ENCODE measurements at regions not wholly inside any gene's neighbourhood (a gene's known extent, or its start where the extent isn't known, plus 50 kb on each side); places are given as distances from the start of the nearest gene placed in this dataset.

- DNase-seq (ENCODE audit: low spot score): no peak
Measured at GRCh38 chr12:92000597-92000996, 145.0 kb downstream of the BTG1 start.

- no peak for DNase-seq (ENCODE audit: low spot score)
Measured at GRCh38 chr12:91999823-92000222, 145.8 kb downstream of the BTG1 start.

GRCh38 chr12:91998316-91998715 lies 147.3 kb downstream of the BTG1 start:
- no peak for DNase-seq (ENCODE audit: low spot score)

DNA sequence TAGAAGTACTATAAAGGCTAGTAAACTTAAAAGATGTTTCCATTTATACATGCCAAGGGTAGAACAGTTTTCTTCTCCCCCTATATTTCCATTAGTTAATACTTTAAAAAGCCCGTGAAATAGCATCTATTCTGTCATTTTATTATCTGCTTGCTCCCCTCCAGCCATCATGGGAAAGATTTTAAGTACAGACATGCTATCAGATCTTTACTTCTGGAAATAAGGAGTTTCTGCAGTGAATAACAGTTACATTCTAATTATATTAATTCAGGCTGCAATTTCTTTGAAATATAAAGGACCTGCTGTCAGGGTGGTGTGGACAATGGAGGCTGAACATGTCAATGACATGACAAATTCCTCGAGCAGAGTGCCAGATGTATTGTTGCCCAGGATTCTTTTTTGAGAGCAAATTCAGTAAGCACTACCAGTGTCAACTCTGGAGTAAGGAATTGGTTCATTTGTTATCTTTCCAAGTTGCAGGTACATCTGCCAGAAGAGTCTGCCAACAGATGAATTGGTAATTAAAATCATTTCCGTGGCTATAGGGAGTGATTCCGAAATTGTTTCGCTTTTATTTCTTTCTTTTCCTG lies 151.3 kb downstream of the BTG1 start:
- DNase-seq (ENCODE audit: low spot score): no peak

- DNase-seq (ENCODE audit: low spot score): no peak
Measured at GRCh38 chr12:91993287-91994017, 152.2 kb downstream of the BTG1 start.

DNA sequence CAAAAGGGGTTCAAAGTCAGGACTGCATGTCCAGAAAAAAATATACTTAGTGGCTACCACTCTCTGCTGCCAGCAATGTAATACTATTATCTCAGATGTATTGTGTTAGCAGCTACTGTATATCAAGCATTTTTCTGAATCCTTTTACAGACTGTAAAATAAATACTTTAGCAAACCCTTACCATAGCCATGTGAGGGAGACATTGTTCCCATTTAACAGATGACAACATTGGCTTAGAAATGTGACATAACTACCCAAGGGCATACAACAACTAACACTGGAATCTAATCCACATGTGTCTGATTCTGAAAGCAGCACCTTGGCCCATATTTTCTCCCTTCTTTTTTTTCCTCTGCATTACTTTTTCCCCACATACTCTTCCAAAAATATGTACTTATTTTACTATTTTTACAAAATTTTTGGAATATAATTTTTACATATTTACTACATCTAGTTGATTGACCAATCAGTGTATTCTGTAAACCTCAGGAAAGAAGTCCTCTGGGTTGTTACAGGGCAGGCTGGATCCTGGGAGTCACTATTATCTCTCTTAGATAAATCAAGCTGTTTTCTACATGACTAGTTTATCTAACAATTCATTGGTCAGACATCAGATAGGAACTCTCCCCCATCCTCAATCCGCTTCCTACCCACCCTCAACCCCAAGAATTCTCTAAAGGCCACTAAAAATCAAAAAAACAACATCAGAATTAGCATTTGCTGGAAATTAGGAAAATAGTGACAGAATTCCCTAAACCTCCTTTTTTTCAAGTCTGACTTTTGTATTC lies 154.1 kb downstream of the BTG1 start:
- DNase-seq (ENCODE audit: low spot score): no peak

GRCh38 chr12:91990525-91990924 lies 155.1 kb downstream of the BTG1 start:
- no peak for DNase-seq (ENCODE audit: low spot score)

GRCh38 chr12:91989143-91989542 lies 156.5 kb downstream of the BTG1 start:
- DNase-seq (ENCODE audit: low spot score): no peak

- no peak for DNase-seq (ENCODE audit: low spot score)
Measured at GRCh38 chr12:91988086-91988923, 157.3 kb downstream of the BTG1 start.

- peak; percentile 47 for DNase-seq (ENCODE audit: low spot score)
Measured at GRCh38 chr12:91986084-91986483, 159.6 kb downstream of the BTG1 start.

DNA sequence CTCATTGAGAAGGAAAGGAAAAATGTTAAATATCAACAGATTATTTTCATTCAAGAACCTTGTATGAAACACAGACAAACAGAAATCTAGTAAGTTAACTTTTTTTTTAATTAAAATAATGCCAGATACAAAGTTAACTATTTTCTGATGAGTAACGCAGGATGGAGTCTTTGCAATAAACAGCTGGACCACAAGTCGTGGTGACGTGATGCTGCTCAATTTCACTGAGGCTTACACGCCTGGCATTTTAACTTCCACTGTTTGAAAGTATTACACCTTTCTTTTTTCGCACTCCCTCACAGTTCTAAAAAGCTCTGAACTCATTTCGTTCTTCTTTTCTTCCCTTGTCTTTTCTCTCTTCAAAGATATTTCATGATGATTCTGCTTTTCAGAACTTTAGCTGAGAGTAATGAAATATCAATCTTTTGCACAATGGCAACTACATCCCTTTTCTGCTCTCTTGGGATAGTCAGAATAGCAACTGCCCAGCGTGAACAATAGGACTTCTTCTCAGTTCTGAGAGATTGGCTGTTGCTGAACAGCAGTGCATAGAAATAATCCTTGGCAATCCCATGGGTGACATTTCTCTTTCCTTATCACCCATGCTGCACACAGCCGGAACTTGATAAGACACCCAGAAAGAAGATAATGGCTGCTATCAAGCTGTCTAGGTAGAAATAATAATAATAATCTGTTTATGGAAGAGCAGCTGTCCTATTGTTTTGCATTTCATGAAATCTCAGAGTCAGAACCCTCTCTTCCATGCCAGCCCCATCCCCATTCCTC lies 160.5 kb downstream of the BTG1 start:
- no peak for DNase-seq (ENCODE audit: low spot score)

- DNase-seq (ENCODE audit: low spot score): no peak
Measured at GRCh38 chr12:91984556-91984955, 161.1 kb downstream of the BTG1 start.

- DNase-seq (ENCODE audit: low spot score): no peak
Measured at GRCh38 chr12:91983935-91984334, 161.7 kb downstream of the BTG1 start.

DNA sequence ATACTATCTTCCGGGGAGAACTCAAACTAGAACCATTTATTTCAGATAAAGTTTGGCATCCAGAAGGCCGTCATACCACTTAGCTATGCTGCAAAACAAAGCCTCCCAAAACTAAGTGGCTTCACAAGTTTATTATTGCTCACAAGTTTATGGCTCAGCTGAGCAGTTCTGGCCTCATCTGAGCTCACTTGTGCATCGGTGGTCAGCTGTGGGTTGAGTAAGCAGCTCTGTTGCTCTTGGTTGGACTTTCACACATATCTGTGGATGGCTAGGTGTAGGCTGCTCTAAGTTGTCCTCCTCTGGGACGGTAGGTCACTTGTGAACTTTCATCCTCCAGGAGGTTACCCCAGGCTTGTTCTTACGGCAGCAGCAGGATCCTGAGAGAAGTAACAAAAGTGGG lies 162.7 kb downstream of the BTG1 start:
- no peak for DNase-seq (ENCODE audit: low spot score)

DNA sequence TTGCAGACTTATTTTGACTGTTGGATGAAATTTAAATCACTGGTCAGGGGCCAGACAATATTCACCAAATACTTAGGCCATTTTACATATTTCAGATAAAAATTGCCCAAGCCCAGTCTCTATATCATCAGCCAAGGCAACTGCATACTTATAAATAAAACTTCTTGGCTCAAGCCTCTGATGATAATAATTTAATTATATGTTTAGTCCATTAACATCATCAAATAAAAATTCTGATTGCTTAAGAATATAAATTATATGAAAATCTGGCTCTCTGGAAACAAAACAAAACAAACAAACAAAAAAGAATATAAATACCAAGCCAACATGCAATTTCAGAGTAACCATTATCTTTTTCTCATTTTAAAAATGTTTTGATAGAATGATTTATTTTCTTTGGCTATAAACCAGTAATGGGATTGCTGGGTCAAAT lies 165.2 kb downstream of the BTG1 start:
- DNase-seq (ENCODE audit: low spot score): no peak

GRCh38 chr12:91978143-91978542 lies 167.5 kb downstream of the BTG1 start:
- DNase-seq (ENCODE audit: low spot score): no peak

GRCh38 chr12:91975891-91976290 lies 169.8 kb downstream of the BTG1 start:
- no peak for DNase-seq (ENCODE audit: low spot score)

GRCh38 chr12:91974541-91975085 lies 171.0 kb downstream of the BTG1 start:
- no peak for DNase-seq (ENCODE audit: low spot score)

- DNase-seq (ENCODE audit: low spot score): no peak
Measured at GRCh38 chr12:91973813-91974212, 171.8 kb downstream of the BTG1 start.

GRCh38 chr12:91972896-91973295 lies 172.8 kb downstream of the BTG1 start:
- no peak for DNase-seq (ENCODE audit: low spot score)

- DNase-seq (ENCODE audit: low spot score): no peak
Measured at GRCh38 chr12:91968777-91969171, 176.9 kb downstream of the BTG1 start.

Measured in HT-29 (cell line).